ENCODE measurements at regions not wholly inside any gene's neighbourhood (a gene's known extent, or its start where the extent isn't known, plus 50 kb on each side); places are given as distances from the start of the nearest gene placed in this dataset.

DNA sequence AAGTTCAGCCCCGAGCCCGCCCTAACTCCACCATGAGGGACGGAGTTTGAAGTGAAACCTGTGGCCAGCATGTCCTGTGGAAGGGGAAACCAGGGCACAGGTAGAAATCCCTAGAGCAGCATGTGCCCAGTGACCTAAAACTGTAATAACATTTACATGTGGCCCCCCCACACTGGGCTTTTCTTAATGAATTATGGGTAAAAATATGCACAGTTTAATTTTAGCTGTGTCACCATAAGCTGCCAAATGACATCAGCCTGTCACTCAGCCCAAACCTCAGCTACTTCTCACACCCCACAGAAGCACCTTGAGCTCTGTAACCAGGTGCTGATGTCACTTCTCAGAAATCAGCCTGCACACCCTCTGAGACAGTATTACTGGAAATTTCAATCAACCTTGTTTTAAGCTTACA, 50.0 kb upstream of the SLC19A1 start:
- no peak for DNase-seq (ENCODE audit: low read depth)

DNA sequence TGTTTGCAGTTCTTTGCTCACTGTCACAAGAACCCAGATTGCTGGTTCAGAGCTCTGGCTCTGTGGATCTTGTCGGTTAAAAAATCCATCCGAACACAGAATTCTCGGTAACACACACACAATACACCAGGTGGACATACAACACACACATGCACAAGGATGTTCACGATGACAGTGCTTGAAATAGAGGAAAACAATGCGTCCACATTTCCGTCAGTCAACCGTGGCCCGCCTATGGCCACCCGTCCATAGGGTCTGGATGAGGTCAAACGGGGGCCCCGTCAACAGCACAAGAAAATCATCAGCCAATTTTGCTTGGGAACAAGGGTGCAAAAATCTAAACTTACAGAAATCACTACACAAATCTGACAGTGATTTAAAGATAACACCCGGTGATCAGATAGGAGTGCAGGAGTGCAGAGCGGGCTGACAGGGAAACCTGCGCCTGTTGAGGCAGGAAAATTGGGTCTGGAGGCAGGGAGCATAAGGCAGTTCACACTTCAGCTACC, 50.4 kb upstream of the SLC19A1 start:
- DNase-seq (ENCODE audit: low read depth): no peak

DNA sequence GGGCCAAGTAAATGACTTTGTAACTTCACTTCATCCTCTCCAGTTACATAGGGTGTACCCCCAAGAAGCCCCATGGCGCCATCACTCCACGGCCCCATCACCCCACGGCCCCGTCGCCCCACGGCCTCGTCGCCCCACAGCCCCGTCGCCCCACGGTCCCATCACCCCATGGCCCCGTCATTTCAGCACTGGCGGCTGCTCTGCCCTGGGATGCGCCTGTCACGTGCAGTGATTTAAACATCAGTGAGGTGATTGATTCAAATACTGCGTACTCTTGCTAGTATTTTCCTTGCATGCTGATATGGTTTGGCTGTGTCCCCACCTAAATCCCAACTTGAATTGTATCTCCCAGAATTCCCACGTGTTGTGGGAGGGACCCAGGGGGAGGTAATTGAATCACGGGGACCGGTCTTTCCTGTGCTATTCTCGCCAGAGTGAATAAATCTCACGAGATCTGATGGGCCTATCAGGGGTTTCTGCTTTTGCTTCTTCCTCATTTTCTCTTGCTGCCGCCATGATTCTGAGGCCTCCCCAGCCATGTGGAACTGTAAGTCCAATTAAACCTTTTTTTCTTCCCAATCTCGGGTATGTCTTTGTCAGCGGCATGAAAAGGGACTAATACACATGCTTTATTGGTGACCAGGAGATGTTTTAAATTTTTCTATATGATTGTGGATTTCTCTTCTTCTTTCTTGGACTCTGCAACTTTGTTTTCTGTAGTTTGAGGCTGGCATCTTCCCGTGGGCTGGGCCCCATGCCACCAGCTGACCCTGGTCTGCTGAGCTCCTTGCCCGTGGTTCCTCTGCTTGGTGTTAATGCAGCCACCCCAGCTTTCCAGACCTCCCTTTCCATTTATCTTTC, 50.1 kb upstream of the PCBP3 start:
- DNase-seq (ENCODE audit: low read depth): peak; percentile 65

Measured in HT1080 (cell line).